ENCODE measurements at regions not wholly inside any gene's neighbourhood (a gene's known extent, or its start where the extent isn't known, plus 50 kb on each side); places are given as distances from the start of the nearest gene placed in this dataset.
"Not testable (repeated sequence)": the region's sequence is repeated elsewhere in the genome, so short reads cannot be mapped to it uniquely, and the experiment has no call there.

GRCh38 chr21:10440639-10441038 lies 80.7 kb upstream of the TPTE start:
- not testable (repeated sequence) for TF ChIP-seq CTCF, POLR2A (IDR thresholded peaks at IDR 0.05)

Data from testis (tissue), 2 donors.